D721Med (cell line): ENCODE measurements at regions not wholly inside any gene's neighbourhood (a gene's known extent, or its start where the extent isn't known, plus 50 kb on each side); places are given as distances from the start of the nearest gene placed in this dataset.

Experiments
- DNase-seq: peaks from one replicate; pipeline ENCODE4 v3.0.0; 2011; ENCODE audit warnings: low spot score; ENCODE audit not compliant: insufficient read length
- FAIRE-seq: peaks from 2 replicates; lab custom pipeline; 2011; peaks lifted over from hg19 to GRCh38; lab: Jason Lieb, UNC
- CTCF ChIP-seq: IDR thresholded peaks from 2 replicates; pipeline ENCODE4 v1.5.1; 2012; ENCODE audit warnings: mild to moderate bottlenecking, control low read depth; ENCODE audit not compliant: insufficient read depth; ENCODE audit errors: missing control alignments

- DNase-seq (no peak), FAIRE-seq (no peak)
- no peak for TF ChIP-seq CTCF
Measured at GRCh38 chr1:79363430-79363829, 356.9 kb upstream of the ADGRL4 start.

GRCh38 chr1:79362470-79362869, 355.9 kb upstream of the ADGRL4 start:
- TF ChIP-seq CTCF: no peak
- FAIRE-seq: no peak
- no peak for DNase-seq

- no peak for FAIRE-seq
- DNase-seq: no peak
- no peak for TF ChIP-seq CTCF
Measured at GRCh38 chr1:79355090-79355489, 348.6 kb upstream of the ADGRL4 start.

GRCh38 chr1:79353224-79353623, 346.7 kb upstream of the ADGRL4 start:
- peak; percentile 50 for TF ChIP-seq CTCF
- no peak for DNase-seq
- peak; percentile 83 for FAIRE-seq

GRCh38 chr1:79326875-79327274, 320.3 kb upstream of the ADGRL4 start:
- no peak for TF ChIP-seq CTCF
- DNase-seq (no peak), FAIRE-seq (no peak)

GRCh38 chr1:79325705-79326104, 319.2 kb upstream of the ADGRL4 start:
- no peak for FAIRE-seq
- DNase-seq: no peak
- no peak for TF ChIP-seq CTCF

- no peak for DNase-seq
- no peak for TF ChIP-seq CTCF
- FAIRE-seq: no peak
Measured at GRCh38 chr1:79325126-79325525, 318.6 kb upstream of the ADGRL4 start.
